Esophagus muscularis mucosa (tissue), 3 donors: ENCODE measurements at regions not wholly inside any gene's neighbourhood (a gene's known extent, or its start where the extent isn't known, plus 50 kb on each side); places are given as distances from the start of the nearest gene placed in this dataset.

Experiments
- POLR2AphosphoS5 ChIP-seq, 2 donors: sonication (generic); formaldehyde crosslinking; IDR thresholded peaks; one replicate each; pipeline ENCODE4 v1.6.1; 2017; ENCODE audit warnings: antibody characterized with exemption in 2 of 2
- TF ChIP-seq, protein P1 (sequence below), 3 experiments: fragments of 200-600 bp in 2 of 3; fragments of 450-650 bp in 1 of 3; sonication (generic) in 2 of 3; IDR thresholded peaks; one replicate each; pipeline ENCODE4 v1.5.1; 2017 to 2019; ENCODE audit warnings: antibody characterized with exemption in 3 of 3, mild to moderate bottlenecking in 2 of 3, moderate library complexity in 1 of 3

DNA sequence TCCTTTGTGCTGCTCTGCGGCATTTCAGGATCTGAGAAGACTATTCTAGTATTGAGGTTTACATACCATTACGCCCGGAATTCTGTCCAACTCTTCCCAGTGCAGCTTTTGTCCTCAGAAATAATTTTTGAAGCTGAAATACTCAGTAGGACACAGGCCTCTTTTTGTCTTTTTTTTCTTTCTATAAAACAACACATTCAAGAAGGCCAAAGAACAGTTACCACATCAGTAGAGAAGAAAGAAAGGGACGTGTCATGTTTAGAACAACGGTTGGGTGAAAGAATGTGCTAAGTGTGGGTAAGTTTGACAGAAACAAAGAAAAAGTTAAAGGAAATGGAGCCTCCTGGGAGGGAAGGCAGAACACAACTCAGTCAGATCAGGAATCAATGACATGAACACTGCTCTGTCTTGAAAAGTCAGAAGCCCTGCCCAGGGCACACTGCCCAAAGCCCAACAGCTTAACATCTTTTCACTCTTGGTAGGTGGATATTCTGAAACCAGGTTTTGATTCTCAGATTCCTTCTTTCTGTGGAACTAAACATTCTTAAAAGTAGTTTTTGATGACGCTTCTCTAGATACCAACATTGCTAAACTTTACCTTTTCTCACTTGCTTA is 198.6 kb upstream of the CWC22 start:
- TF ChIP-seq, protein P1, sequence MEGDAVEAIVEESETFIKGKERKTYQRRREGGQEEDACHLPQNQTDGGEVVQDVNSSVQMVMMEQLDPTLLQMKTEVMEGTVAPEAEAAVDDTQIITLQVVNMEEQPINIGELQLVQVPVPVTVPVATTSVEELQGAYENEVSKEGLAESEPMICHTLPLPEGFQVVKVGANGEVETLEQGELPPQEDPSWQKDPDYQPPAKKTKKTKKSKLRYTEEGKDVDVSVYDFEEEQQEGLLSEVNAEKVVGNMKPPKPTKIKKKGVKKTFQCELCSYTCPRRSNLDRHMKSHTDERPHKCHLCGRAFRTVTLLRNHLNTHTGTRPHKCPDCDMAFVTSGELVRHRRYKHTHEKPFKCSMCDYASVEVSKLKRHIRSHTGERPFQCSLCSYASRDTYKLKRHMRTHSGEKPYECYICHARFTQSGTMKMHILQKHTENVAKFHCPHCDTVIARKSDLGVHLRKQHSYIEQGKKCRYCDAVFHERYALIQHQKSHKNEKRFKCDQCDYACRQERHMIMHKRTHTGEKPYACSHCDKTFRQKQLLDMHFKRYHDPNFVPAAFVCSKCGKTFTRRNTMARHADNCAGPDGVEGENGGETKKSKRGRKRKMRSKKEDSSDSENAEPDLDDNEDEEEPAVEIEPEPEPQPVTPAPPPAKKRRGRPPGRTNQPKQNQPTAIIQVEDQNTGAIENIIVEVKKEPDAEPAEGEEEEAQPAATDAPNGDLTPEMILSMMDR (IDR thresholded peaks at IDR 0.05), result no peak
- TF ChIP-seq POLR2AphosphoS5 (IDR thresholded peaks at IDR 0.05), result no peak
